LNCAP (cell line): ENCODE measurements at regions not wholly inside any gene's neighbourhood (a gene's known extent, or its start where the extent isn't known, plus 50 kb on each side); places are given as distances from the start of the nearest gene placed in this dataset.

Experiments used
- CTCF ChIP-seq: fragments of 450-650 bp; IDR thresholded peaks from 2 replicates; pipeline ENCODE4 v1.5.1; 2017; ENCODE audit warnings: mild to moderate bottlenecking

GRCh38 chr10:128526791-128527375, 400.7 kb upstream of the MKI67 start:
- TF ChIP-seq CTCF, result no peak

DNA sequence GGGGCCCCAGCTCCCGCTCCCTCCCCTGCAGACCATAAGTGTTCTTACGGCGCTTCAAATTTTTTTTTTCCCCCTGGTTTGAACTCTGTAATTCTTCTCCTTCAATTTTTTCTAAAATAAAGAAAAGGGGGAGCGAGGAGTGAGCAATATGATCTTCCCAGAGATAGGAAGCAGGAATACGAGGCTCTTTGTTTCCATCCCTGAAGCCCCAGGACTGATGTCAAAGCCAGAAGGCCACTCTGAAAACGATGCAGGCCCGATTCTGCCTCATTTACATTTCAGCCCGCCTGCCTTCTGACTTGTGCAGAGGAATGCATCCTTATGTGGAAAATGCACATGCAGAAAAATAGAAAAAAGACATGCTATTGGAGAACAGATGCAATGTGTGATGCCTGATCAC, 401.5 kb upstream of the MKI67 start:
- no peak for TF ChIP-seq CTCF

DNA sequence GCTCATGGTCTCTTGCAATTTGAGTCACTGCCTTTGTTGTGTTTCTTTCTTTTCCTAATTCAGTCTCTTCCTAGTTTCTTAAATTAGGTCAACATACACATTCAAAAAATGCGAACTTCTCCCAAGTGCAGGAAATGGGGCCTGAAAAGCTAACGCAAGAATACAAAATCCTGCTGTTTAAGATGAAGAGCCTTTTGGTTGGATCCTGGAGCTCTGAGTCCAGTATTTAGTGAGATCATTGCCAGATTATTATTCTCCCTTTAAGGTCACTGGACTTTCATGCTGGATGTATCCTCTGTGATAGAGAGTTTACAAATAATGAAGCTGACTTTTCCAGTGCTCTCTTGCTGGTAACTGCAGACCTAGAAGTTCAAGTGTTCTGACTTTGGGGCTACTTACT, 401.9 kb upstream of the MKI67 start:
- no peak for TF ChIP-seq CTCF

- TF ChIP-seq CTCF, result no peak
These were observed 402.6 kb upstream of the MKI67 start for GRCh38 chr10:128528781-128529180.

DNA sequence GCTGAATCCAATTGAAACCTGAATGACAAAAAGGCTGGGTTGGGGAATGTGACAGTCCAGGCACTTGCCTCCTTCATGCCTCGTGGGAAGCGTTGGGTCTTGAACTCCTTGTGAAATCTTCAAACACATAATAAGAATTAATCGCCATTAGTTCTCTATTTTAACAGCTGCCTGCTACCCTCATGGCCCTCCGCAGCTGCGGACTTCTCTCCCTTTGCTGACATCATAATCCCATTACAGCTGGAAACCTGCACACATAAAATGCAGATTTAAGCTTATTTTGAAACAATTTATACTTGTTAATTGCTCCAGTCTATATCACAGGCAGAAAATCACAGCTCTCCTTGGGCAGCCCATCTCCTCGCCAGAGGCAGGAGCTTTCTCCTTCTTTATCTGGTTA, 403.0 kb upstream of the MKI67 start:
- TF ChIP-seq CTCF, result no peak

GRCh38 chr10:128530301-128530700, 404.1 kb upstream of the MKI67 start:
- peak; percentile 79 for TF ChIP-seq CTCF

GRCh38 chr10:128530946-128531345, 404.7 kb upstream of the MKI67 start:
- no peak for TF ChIP-seq CTCF

- TF ChIP-seq CTCF, result no peak
These were observed 408.5 kb upstream of the MKI67 start for GRCh38 chr10:128534686-128535085.
